Spinal cord (tissue), 9 donors: ENCODE measurements at regions not wholly inside any gene's neighbourhood (a gene's known extent, or its start where the extent isn't known, plus 50 kb on each side); places are given as distances from the start of the nearest gene placed in this dataset.

Experiments
- DNase-seq, 6 donors: peaks; one replicate each; pipeline versions ENCODE4 v3.0.0 to v3.0.0-alpha.2; 2013 to 2015; ENCODE audit warnings: low spot score in 6 of 6, low read depth in 4 of 6
- H3K27ac ChIP-seq: one replicate; pipeline ENCODE4 v1.5.1; 2013; ENCODE audit warnings: low read depth, low read length, control low read depth
- H3K27me3 ChIP-seq: one replicate; pipeline ENCODE4 v1.6.1; 2013; ENCODE audit warnings: low read length; ENCODE audit not compliant: control insufficient read depth, insufficient read depth
- H3K36me3 ChIP-seq: one replicate; pipeline ENCODE4 v1.6.1; 2013; ENCODE audit warnings: low read length; ENCODE audit not compliant: control insufficient read depth, insufficient read depth
- H3K4me1 ChIP-seq: one replicate; pipeline ENCODE4 v1.6.1; 2013; ENCODE audit warnings: low read length; ENCODE audit not compliant: control insufficient read depth, insufficient read depth
- H3K4me3 ChIP-seq: one replicate; pipeline ENCODE4 v1.5.1; 2013; ENCODE audit warnings: low read depth, low read length, control low read depth
- H3K9me3 ChIP-seq: one replicate; pipeline ENCODE4 v1.6.1; 2013; ENCODE audit warnings: low read length; ENCODE audit not compliant: control insufficient read depth, insufficient read depth
- WGBS: methylation state at CpG from one replicate; pipeline ENCODE4 v1.1.5; 2013; ENCODE audit warnings: missing lambda C conversion rate; ENCODE audit not compliant: insufficient coverage; 5-methylcytosine and 5-hydroxymethylcytosine counted together
- donor health status: healthy.

- H3K4me1 ChIP-seq, result no peaks in the 10 kb centered on the region
- peaks cover 4% of the 10 kb centered on the region for H3K9me3 ChIP-seq
- DNase-seq, result no peak
- no peaks in the 10 kb centered on the region for H3K36me3 ChIP-seq
- no CpG with 5 or more reads among the region's 2 CpGs for WGBS
- no peaks in the 10 kb centered on the region for H3K27me3 ChIP-seq
- H3K27ac ChIP-seq, result no peak overlapping the region
- no peak overlapping the region for H3K4me3 ChIP-seq
These were observed 55.4 kb upstream of the RNF180 start for GRCh38 chr5:64110222-64110621.

- Histone ChIP-seq H3K4me1 (no peaks in the 10 kb centered on the region), H3K27ac (no peak overlapping the region), H3K27me3 (no peaks in the 10 kb centered on the region), H3K4me3 (no peak overlapping the region), H3K36me3 (no peaks in the 10 kb centered on the region), H3K9me3 (peaks cover 4% of the 10 kb centered on the region)
- peak in 1 of 6 donors; percentile 29 for DNase-seq
- WGBS, result no CpG with 5 or more reads among the region's 4 CpGs
These were observed 57.0 kb upstream of the RNF180 start for GRCh38 chr5:64108674-64109073.

GRCh38 chr5:64100203-64100602, 65.4 kb upstream of the RNF180 start:
- Histone ChIP-seq H3K36me3 (no peaks in the 10 kb centered on the region), H3K4me3 (no peak overlapping the region), H3K9me3 (no peaks in the 10 kb centered on the region), H3K27me3 (no peaks in the 10 kb centered on the region), H3K27ac (no peak overlapping the region), H3K4me1 (no peaks in the 10 kb centered on the region)
- no peak for DNase-seq
- whole genome bisulfite sequencing, result 40% methylated on average over 1 of the region's 1 CpG

- Histone ChIP-seq H3K27me3 (no peaks in the 10 kb centered on the region), H3K4me3 (no peak overlapping the region), H3K27ac (no peak overlapping the region), H3K36me3 (no peaks in the 10 kb centered on the region), H3K4me1 (no peaks in the 10 kb centered on the region), H3K9me3 (no peaks in the 10 kb centered on the region)
- no peak for DNase-seq
These were observed 68.9 kb upstream of the RNF180 start for GRCh38 chr5:64096771-64097170.

DNA sequence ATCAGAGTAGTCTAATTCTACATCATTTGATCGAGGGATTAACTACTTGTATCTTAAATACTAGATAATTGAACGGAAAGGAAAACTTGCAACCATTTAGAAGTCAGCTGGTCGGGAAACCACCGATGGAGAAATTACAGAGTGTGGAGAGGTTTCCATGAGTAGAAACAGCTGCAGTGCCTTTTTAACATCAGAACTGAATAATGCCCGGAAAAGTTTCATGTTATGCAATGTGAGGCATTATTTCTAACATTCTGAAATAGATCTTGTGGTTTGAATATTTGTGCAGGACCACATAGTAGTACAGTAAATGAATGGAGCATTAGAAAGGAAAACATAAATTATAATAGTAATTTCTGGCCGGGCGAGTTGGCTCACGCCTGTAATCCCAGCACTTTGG, 88.1 kb upstream of the RNF180 start:
- Histone ChIP-seq H3K9me3 (no peaks in the 10 kb centered on the region), H3K27me3 (no peaks in the 10 kb centered on the region), H3K4me3 (no peak overlapping the region), H3K27ac (no peak overlapping the region), H3K4me1 (no peaks in the 10 kb centered on the region), H3K36me3 (no peaks in the 10 kb centered on the region)
- WGBS, result 92% methylated on average over 6 of the region's 8 CpGs
- no peak for DNase-seq

DNA sequence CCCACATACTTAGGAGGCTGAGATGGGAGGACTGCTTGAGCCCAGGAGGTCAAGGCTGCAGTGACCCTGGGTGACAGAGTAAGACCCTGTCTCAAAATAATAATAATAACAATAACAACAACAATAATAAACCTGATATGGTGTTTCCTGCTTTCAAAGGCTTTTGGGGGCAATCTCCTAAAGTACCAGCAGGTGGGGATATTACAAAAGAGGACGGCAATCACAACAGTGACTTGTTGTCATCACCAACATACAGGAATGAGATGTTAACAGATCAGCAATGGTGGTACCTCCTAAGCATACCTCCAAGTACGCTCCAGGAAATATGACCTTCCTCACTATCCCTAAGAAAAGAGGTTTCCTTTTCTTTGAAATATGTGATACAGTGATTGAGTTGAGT, 91.1 kb upstream of the RNF180 start:
- no peaks in the 10 kb centered on the region for H3K27me3 ChIP-seq
- H3K27ac ChIP-seq, result no peak overlapping the region
- no peaks in the 10 kb centered on the region for H3K4me1 ChIP-seq
- H3K4me3 ChIP-seq, result no peak overlapping the region
- peak in 2 of 6 donors; percentile 45 to 69 for DNase-seq
- no CpG with 5 or more reads among the region's 2 CpGs for whole genome bisulfite sequencing
- no peaks in the 10 kb centered on the region for H3K9me3 ChIP-seq
- H3K36me3 ChIP-seq, result no peaks in the 10 kb centered on the region

GRCh38 chr5:64069486-64069885, 96.2 kb upstream of the RNF180 start:
- H3K4me3 ChIP-seq, result no peak overlapping the region
- no peaks in the 10 kb centered on the region for H3K4me1 ChIP-seq
- no peak for DNase-seq
- H3K9me3 ChIP-seq, result no peaks in the 10 kb centered on the region
- no peaks in the 10 kb centered on the region for H3K36me3 ChIP-seq
- H3K27ac ChIP-seq, result no peak overlapping the region
- no peaks in the 10 kb centered on the region for H3K27me3 ChIP-seq

DNA sequence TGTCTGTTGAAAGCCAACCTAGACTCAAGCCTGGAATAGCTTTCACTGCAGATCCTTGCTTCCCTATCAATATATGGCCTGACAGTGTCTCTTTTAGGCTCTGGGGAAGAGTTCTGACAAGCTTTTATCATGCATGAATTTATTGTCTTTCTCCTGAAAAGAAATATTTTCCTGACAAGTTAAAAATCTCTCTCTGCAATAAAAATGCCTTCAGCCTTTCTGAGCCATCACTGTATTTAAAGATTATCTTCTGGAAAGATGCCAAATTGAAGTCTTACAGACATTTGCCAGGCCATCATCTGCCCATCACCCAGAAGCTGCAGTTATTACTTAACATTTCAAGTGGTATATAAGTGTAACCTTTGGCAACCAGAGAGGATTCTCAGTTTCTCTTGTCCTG, 88.1 kb upstream of the HTR1A start:
- H3K36me3 ChIP-seq, result no peaks in the 10 kb centered on the region
- H3K9me3 ChIP-seq, result peaks cover 3% of the 10 kb centered on the region
- no peak overlapping the region for H3K27ac ChIP-seq
- no peaks in the 10 kb centered on the region for H3K27me3 ChIP-seq
- no peak overlapping the region for H3K4me3 ChIP-seq
- no peaks in the 10 kb centered on the region for H3K4me1 ChIP-seq
- DNase-seq, result peak in 1 of 6 donors; percentile 16

DNA sequence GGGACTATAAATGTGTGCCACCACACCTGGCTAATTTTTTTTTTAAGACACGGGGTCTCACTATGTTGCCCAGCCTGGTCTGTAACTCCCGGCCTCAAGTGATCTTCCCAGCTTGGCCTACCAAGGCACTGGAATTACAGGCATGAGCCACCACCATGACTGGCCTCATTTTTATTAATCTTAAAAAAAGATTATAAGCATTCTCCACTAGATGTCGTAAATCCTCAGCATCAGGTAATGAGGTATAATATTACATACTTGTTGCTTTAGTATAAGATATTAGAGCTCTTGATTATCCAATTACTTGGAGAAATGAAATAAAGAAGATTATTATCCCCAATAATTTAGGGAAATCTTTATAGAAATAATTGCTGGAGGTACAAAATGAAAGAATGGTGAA, 78.2 kb upstream of the HTR1A start:
- H3K27ac ChIP-seq, result no peak overlapping the region
- no peak overlapping the region for H3K4me3 ChIP-seq
- 100% methylated on average over 1 of the region's 3 CpGs for WGBS
- peaks cover 8% of the 10 kb centered on the region for H3K9me3 ChIP-seq
- H3K27me3 ChIP-seq, result no peaks in the 10 kb centered on the region
- no peaks in the 10 kb centered on the region for H3K36me3 ChIP-seq
- H3K4me1 ChIP-seq, result no peaks in the 10 kb centered on the region
- no peak for DNase-seq

DNA sequence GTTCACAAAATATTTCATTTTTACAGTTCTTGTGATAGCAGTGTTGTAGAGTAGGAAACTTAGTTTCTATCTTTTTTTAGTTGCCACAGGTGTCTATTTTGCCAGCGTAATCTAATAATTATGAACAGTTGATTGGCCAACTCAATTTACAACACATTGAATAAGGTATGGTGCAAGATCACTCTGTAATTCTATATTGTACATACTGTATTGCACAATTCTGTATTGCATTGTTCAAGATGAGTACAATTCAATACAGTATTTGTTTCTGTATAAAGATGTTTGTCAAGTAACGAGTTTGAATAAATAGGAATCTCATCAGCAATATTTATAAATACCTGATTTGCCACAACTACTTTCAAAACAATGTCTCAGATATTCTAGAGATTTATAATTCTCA, 64.2 kb upstream of the HTR1A start:
- no CpG with 5 or more reads among the region's 2 CpGs for WGBS
- Histone ChIP-seq H3K36me3 (no peaks in the 10 kb centered on the region), H3K27me3 (no peaks in the 10 kb centered on the region), H3K27ac (no peak overlapping the region), H3K4me3 (no peak overlapping the region), H3K9me3 (no peaks in the 10 kb centered on the region), H3K4me1 (no peaks in the 10 kb centered on the region)
- DNase-seq, result no peak

DNA sequence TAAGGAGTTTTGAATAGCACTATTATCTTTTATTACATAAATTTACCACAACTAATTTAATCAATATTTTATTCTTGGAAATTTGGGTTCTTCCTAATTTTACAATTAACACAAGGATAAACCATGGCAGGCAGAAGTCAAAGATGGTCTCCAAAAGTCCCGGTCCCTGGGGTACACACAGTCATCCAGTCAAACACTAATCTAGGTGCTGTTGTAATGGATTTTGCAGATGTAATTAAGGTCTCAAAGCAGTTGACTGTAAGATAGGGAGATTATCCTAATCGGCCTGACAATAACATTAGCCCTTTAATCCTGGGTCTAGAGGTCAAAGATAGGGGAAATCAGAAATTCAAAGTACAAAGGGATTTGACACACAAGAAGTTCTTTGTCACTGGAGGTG, 57.5 kb upstream of the HTR1A start:
- Histone ChIP-seq H3K4me3 (no peak overlapping the region), H3K9me3 (no peaks in the 10 kb centered on the region), H3K27me3 (no peaks in the 10 kb centered on the region), H3K36me3 (no peaks in the 10 kb centered on the region), H3K4me1 (no peaks in the 10 kb centered on the region), H3K27ac (no peak overlapping the region)
- WGBS, result no CpG with 5 or more reads among the region's 2 CpGs
- no peak for DNase-seq
